HepG2 (cell line): ENCODE measurements at regions not wholly inside any gene's neighbourhood (a gene's known extent, or its start where the extent isn't known, plus 50 kb on each side); places are given as distances from the start of the nearest gene placed in this dataset.
A peak's percentile ranks its signal among the peaks of the same experiment; 100 is the strongest.

ENCODE experiments used
- ATAC-seq: fragments of 200-7000 bp; cut with Tn5 transposase; 3 replicates; pipeline ENCODE4 v1.9.1; 2020; ENCODE audit warnings: mild to moderate bottlenecking, moderate library complexity
- BruUV-seq: library from RNA; stranded (reverse); fragments of 400-500 nt; replicated peaks from 2 replicates; lab custom pipeline; 2021; lab: Mats Ljungman, UMichigan
- CTCF ChIA-PET: fragments of 300-600 bp; formaldehyde crosslinking; extraction: SDS; loops from one replicate; lab custom pipeline; 2021; ENCODE audit warnings: low total read pairs, inconsistent platforms, low intra/inter-chr PET ratio; lab: Yijun Ruan, JAX
- POLR2A ChIA-PET: fragments of 350-600 bp; sonication (Branson Sonifier 250); formaldehyde crosslinking; loops from one replicate; lab custom pipeline; 2020; ENCODE audit warnings: antibody characterized with exemption, inconsistent platforms; lab: Yijun Ruan, JAX
- DNase-seq: peaks from one replicate; pipeline ENCODE4 v3.0.0-alpha.2; 2015; ENCODE audit warnings: low spot score
- FAIRE-seq: peaks from 3 replicates; lab custom pipeline; 2011; peaks lifted over from hg19 to GRCh38; lab: Jason Lieb, UNC
- H2AFZ ChIP-seq: one replicate; pipeline ENCODE4 v1.6.1; 2011; ENCODE audit warnings: low read length, inconsistent platforms
- H3K27ac ChIP-seq: fragments of 300-600 bp; 3 replicates; pipeline ENCODE4 v1.8.0; 2011; ENCODE audit warnings: mixed run types, mild to moderate bottlenecking, mixed read lengths, low read length, inconsistent platforms; ENCODE audit not compliant: insufficient read depth; ENCODE audit errors: extremely low read length
- H3K27me3 ChIP-seq, 2 experiments: fragments of 200-600 bp in 1 of 2; 2 replicates in 1 of 2; 3 replicates in 1 of 2; pipeline versions ENCODE4 v1.6.0 to v1.8.0; 2011; ENCODE audit warnings: low read length in 2 of 2, mild to moderate bottlenecking in 2 of 2, moderate library complexity in 2 of 2, inconsistent platforms in 1 of 2; ENCODE audit not compliant: insufficient read depth in 2 of 2, control insufficient read depth in 1 of 2
- H3K36me3 ChIP-seq, 2 experiments: fragments of 200-600 bp in 1 of 2; replicated peaks in 1 of 2; 2 replicates in 1 of 2; 3 replicates in 1 of 2; pipeline versions ENCODE4 v1.5.1 to v1.8.0; 2011; ENCODE audit warnings: low read length in 2 of 2, inconsistent platforms in 1 of 2; ENCODE audit not compliant: insufficient read depth in 2 of 2, control insufficient read depth in 1 of 2
- H3K4me1 ChIP-seq: 2 replicates; pipeline ENCODE4 v1.5.1; 2012; ENCODE audit warnings: low read length, inconsistent platforms; ENCODE audit not compliant: insufficient read depth
- H3K4me2 ChIP-seq: 2 replicates; pipeline ENCODE4 v1.6.0; 2011; ENCODE audit warnings: low read depth, low read length, inconsistent platforms
- H3K4me3 ChIP-seq, 3 experiments: fragments of 200-600 bp in 1 of 3; sonication (generic), shearing (Covaris generic) in 1 of 3; replicated peaks in 1 of 3; 2 replicates each; pipeline ENCODE4 v1.5.1; 2011 to 2016; ENCODE audit warnings: low read length in 3 of 3, inconsistent platforms in 2 of 3, low read depth in 2 of 3, mild to moderate bottlenecking in 2 of 3, control low read depth in 1 of 3, mixed read lengths in 1 of 3; ENCODE audit not compliant: insufficient read depth in 1 of 3
- H3K79me2 ChIP-seq: one replicate; pipeline ENCODE4 v1.6.1; 2011; ENCODE audit warnings: low read length, inconsistent platforms; ENCODE audit not compliant: insufficient read depth
- H3K9ac ChIP-seq: 2 replicates; pipeline ENCODE4 v1.6.0; 2011; ENCODE audit warnings: mild to moderate bottlenecking, low read depth, low read length, inconsistent platforms; ENCODE audit not compliant: insufficient read depth
- H3K9me3 ChIP-seq: 2 replicates; pipeline ENCODE4 v1.5.1; 2012; ENCODE audit warnings: mild to moderate bottlenecking, low read length
- H4K20me1 ChIP-seq: 2 replicates; pipeline ENCODE4 v1.6.0; 2011; ENCODE audit warnings: inconsistent platforms, mild to moderate bottlenecking, low read length, moderate library complexity; ENCODE audit not compliant: insufficient read depth
- ATF7-NPFF ChIP-seq: sonication (generic); formaldehyde crosslinking; IDR thresholded peaks from 2 replicates; pipeline ENCODE4 v1.8.1; 2023; ENCODE audit warnings: mild to moderate bottlenecking, low read depth, missing genetic modification reagents, moderate library complexity
- ZBTB40 ChIP-seq, 2 experiments: fragments of 450-650 bp in 1 of 2; sonication (generic) in 1 of 2; formaldehyde crosslinking in 1 of 2; IDR thresholded peaks; 2 replicates each; pipeline versions ENCODE4 v1.6.1 to v1.8.0; 2016 to 2022; ENCODE audit warnings: antibody characterized with exemption in 1 of 2, mild to moderate bottlenecking in 1 of 2, missing genetic modification reagents in 1 of 2
- ZNF264 ChIP-seq: sonication (generic); formaldehyde crosslinking; IDR thresholded peaks from 2 replicates; pipeline ENCODE4 v1.4.0; 2020; ENCODE audit warnings: missing genetic modification reagents
- ZNF460 ChIP-seq: sonication (generic); formaldehyde crosslinking; IDR thresholded peaks from 2 replicates; pipeline ENCODE4 v1.5.1; 2020; ENCODE audit warnings: missing genetic modification reagents, mild to moderate bottlenecking, borderline replicate concordance
- WGBS: methylation state at CpG from one replicate; pipeline ENCODE4 v1.1.6; 2017; ENCODE audit warnings: low lambda C conversion rate; 5-methylcytosine and 5-hydroxymethylcytosine counted together
- in situ Hi-C: cut with HindIII; loops from 2 replicates; pipeline ENCODE4 v1.10.0; 2017; ENCODE audit warnings: low pct_unique_long_range_greater_than_20kb; ENCODE audit not compliant: extremely low pct_ligation_motif_present
- intact Hi-C: fragments of 100-400 bp; cut with micrococcal nuclease; formaldehyde crosslinking; loops from one replicate; pipeline ENCODE4 v1.10.0; 2022; ENCODE audit not compliant: unreplicated experiment

- in situ Hi-C loops = no loop called here
- CTCF ChIA-PET = no interaction called here
- Histone ChIP-seq H3K9ac (no peak overlapping the region), H4K20me1 (no peaks in the 10 kb centered on the region), H3K4me1 (peaks cover 29% of the 10 kb centered on the region), H3K4me3 (peak overlapping the region in 1 of 3 experiments; percentile 10; a peak in 1 of 6 replicates), H3K9me3 (no peaks in the 10 kb centered on the region), H3K27ac (peak overlapping the region; percentile 43), H2AFZ (peak overlapping the region; percentile 15), H3K27me3 (no peaks in the 10 kb centered on the region), H3K79me2 (no peaks in the 10 kb centered on the region), H3K4me2 (peak overlapping the region; percentile 53; the same call in 1 of the 2 replicates), H3K36me3 (no peaks in the 10 kb centered on the region)
- DNase-seq (peak; percentile 5), ATAC-seq (peak; percentile 95), FAIRE-seq (no peak)
- intact Hi-C loops = no loop called here
- TF ChIP-seq ZNF460 (no peak), ATF7-NPFF (CRISPR knock-in tag) (no peak)
- no TSS peak for BruUV-seq
- POLR2A ChIA-PET = no interaction called here
- 0% methylated on average over 1 of the region's 4 CpGs for WGBS
These were observed 82.4 kb downstream of the MAGED1 start for GRCh38 chrX:51975811-51976210.

GRCh38 chrX:51976503-51976902 lies 83.1 kb downstream of the MAGED1 start:
- Histone ChIP-seq H3K36me3 (no peaks in the 10 kb centered on the region), H3K27me3 (no peaks in the 10 kb centered on the region), H3K9me3 (no peaks in the 10 kb centered on the region), H3K9ac (no peak overlapping the region), H3K4me1 (peaks cover 29% of the 10 kb centered on the region), H4K20me1 (no peaks in the 10 kb centered on the region), H3K4me2 (peak overlapping the region; percentile 53; the same call in 1 of the 2 replicates), H3K27ac (peak overlapping the region; percentile 48), H3K4me3 (no peak overlapping the region), H2AFZ (no peak overlapping the region), H3K79me2 (no peaks in the 10 kb centered on the region)
- in situ Hi-C loops (no loop called here), intact Hi-C loops (no loop called here)
- no peak for DNase-seq
- WGBS = 0% methylated on average over 1 of the region's 1 CpG
- CTCF ChIA-PET = no interaction called here
- POLR2A ChIA-PET = no interaction called here
- ATAC-seq = peak; percentile 80
- peak; percentile 44 for FAIRE-seq
- BruUV-seq = no TSS peak
- no peak for TF ChIP-seq ZBTB40 (IDR thresholded peaks at IDR 0.05)
- TF ChIP-seq ZBTB40 (CRISPR knock-in tag; IDR thresholded peaks at IDR 0.05) = no peak
- no peak for TF ChIP-seq ZNF264
